ENCODE measurements at regions not wholly inside any gene's neighbourhood (a gene's known extent, or its start where the extent isn't known, plus 50 kb on each side); places are given as distances from the start of the nearest gene placed in this dataset.

GRCh38 chrX:43019021-43019420, 241.1 kb upstream of the PPP1R2C start:
- no peak for DNase-seq

DNA sequence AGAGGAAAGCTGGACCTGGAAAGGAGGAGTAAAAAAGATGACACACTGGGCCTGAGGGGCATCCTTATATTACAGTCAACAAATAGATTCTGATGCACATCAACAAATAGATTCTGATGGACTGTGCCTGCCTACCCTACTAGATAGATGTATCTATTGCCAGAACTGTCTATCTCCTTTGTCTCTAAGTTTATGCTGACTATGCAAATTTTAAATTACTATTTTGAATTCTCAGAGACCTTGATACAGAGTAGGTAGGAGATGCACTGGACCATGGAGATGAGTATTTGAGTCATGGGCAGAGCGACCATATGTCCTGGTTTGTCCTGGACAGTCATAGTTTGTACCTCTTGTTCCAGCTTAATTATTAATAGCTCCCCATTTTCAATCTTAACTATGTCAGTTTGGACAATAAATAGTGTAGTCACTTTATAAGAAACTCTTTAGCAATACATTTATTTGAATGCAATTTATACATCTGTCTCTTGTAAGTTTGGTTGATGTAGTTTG, 247.9 kb upstream of the PPP1R2C start:
- no peak for DNase-seq

DNA sequence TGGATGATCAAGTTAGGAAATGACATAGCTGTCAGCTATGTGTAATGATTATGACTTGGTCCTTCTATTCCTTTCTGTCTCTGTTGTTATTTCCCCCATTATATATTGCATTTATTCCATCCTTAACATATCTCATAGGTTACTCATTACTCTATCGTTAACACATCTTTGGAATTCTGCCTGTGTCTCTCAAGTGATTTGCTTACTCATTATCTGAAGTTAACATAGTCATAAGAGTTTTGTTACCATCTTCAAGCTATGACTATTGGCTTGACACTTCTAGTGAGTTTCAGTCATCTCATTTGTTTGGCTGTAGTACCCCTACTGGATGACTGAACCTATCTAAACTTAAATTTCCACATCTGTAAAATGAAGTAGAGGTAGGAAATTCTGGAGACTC, 286.1 kb upstream of the PPP1R2C start:
- DNase-seq: no peak

- DNase-seq: no peak
Measured at GRCh38 chrX:43065978-43066377, 288.0 kb upstream of the PPP1R2C start.

GRCh38 chrX:43068639-43069038, 290.7 kb upstream of the PPP1R2C start:
- no peak for DNase-seq

DNA sequence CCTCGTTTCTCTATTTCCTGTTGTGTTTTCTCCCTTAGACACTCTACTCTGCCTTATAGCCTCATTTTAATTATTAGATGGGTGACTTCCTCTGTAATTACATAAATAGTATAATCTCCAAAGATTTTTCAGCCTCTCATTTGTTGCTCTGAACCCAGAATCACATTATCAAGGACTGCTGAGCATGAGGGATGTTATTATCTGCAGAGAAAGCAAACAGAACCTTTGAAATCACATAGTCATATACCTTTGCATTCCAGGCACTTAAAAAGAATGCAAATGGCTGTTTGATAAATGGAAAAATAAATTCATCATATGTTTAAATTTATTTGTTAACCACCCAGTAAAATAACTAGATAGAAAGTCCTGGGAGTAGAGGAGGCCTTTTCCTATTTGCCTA, 305.1 kb upstream of the PPP1R2C start:
- no peak for DNase-seq

- DNase-seq: no peak
Measured at GRCh38 chrX:43087830-43088229, 309.9 kb upstream of the PPP1R2C start.

DNA sequence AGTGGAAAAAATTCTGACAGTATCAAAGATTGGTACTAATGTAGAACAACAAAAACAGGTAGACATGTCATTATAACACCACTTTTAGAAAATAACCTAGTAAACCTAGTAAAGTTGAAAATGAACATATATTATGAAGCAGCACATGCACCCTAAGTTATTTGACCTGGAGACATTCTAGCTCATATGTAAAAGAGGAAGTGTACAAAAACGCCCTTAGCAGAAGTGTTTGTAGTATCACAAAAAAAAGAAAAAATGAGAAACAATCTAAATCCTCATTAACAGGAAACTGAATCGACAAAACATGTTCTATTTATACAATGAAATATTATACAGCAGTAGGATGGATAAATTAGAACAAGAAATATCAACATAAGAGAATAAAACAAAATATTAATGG, 318.9 kb upstream of the PPP1R2C start:
- no peak for DNase-seq

DNA sequence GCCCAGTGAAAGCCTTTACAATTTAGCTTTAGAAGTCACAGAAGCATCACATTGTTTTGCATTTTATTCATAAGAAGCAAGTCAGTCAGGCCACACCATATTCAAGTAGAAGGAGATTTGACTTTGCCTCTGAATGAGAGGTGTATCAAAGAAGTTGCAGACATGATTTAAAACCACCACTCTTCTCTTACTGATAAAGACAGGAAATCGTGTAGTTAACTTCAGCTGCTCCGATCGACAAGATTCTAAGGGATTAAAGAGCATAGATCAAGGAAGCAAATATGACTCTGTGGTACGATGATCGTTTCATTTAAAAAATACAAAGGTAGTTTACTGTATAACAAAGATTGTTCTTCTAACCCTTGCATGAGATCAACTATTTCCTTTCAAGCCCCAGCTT, 328.0 kb upstream of the PPP1R2C start:
- no peak for DNase-seq

- no peak for DNase-seq
Measured at GRCh38 chrX:43108828-43109227, 330.9 kb upstream of the PPP1R2C start.

- DNase-seq: no peak
Measured at GRCh38 chrX:43121637-43122036, 343.7 kb upstream of the PPP1R2C start.

DNA sequence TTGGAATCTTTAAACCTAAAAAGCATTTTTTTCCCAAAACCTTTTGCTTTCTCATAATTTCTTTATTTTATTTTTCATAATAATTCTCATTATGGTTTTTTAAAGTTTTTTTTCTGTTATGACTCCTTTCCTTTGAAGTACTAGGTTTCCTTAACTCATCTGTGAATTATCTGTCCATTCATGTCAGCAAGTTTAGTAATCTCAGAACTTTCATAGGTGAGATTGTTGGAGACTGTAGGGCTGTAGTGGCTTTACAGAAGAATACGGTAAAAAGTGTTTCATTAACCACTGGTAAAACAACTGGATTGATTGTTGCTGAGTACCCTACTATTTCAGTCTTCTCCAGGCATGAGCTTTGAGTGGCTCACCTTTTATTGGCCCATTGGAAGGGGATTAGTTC, 361.7 kb upstream of the PPP1R2C start:
- no peak for DNase-seq

DNA sequence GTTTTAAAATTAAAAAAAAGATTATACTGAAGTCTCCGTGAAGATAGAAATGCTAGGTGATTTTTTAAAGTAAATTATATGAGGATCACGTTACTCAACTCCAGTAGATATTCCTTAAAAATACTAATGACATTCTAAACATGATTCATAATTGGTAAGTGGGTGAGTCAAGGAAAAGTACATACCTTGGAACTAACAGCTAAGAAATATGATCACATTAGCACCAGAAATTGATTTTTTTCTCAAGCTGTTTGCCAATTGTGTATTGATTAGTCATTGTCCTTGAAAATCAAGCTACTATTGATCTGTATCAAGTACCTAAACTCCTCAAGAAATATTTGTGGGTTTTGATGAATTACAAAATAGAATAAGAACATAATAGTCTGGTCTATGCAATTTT, 362.6 kb upstream of the PPP1R2C start:
- no peak for DNase-seq

DNA sequence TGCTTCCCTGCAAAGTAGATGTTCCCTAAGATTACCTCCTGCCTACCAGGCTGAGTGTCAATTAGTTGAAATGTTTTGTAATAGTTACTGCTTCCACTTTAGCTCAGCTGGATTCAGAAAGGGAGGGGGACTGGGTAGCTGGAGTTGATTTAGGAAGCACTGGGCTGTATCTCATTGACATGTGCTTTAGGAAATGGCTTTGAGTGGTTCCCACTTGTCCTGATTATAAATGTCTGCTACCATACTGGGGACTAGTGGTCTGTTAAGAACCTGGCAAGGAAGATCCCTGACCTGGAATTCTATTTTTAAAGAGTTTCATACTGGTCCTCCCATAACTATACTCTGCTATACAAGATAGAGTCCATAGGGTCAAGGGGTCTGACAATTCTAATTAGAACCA, 363.9 kb upstream of the PPP1R2C start:
- DNase-seq: no peak

- DNase-seq: no peak
Measured at GRCh38 chrX:43148305-43148704, 370.3 kb upstream of the PPP1R2C start.

DNA sequence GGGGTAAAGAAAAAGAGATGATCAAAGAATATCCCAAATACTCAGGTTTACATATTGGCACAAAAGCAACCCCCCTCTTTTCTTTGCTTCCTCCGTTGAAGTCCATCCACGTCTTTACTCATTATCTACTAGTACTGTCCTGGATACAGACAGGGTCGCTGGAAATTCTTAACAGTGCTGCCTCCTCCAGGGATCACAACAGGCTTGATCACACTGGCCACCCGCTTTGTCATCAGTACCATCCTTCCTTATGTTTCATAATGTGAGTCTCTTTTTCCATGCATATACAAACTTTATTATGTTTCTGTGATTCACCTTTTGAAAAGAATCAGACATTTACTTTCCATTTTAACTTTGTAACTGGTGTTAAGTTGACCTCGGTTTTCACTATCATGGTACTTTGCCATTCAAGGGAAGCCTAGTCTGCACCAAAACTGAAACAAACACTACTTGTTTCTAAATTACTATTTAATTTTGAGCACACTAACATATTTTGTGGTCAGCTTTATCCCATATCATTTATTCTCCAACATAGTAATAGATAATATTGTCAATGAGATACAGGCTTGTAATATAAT, 387.5 kb upstream of the PPP1R2C start:
- no peak for DNase-seq

GRCh38 chrX:43166874-43167273, 388.9 kb upstream of the PPP1R2C start:
- no peak for DNase-seq

DNA sequence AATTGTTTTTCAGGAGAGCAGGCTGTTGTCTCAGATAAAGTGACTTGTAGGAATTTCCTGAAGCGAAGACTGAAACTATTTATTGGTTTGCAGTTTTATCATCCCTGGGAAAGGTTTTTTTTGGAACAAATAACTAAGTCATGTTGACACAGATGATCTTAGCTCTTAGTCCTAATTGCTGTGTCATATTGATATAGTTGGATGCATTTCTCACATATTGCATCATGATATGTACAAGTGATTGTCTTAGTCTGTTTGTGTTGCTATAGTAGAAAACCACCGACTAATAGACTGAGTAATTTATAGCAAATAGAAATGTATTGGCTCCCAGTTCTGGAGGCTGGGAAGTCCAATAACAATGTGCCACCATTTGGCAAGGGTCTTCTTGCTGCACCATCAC, 397.5 kb upstream of the PPP1R2C start:
- no peak for DNase-seq

DNA sequence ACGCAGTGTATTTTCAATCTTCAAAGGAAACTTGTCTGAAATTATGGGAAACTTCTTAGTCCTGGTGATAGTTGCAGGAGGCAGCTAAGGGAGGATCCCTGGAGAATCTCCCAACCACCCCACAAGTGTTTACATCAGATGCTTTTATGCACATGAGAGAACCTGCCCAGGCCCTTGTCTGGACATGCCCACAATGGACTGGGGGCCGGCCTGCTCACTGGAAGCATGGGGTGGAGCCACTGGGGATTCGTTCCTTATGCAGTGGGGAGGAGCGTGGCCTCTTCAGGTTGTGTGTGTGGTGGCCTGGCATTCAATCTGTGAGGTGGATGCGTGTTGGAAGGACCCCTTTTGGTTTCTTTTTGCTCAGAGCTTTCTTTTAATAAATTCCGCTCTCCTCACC, 398.7 kb upstream of the PPP1R2C start:
- no peak for DNase-seq

DNA sequence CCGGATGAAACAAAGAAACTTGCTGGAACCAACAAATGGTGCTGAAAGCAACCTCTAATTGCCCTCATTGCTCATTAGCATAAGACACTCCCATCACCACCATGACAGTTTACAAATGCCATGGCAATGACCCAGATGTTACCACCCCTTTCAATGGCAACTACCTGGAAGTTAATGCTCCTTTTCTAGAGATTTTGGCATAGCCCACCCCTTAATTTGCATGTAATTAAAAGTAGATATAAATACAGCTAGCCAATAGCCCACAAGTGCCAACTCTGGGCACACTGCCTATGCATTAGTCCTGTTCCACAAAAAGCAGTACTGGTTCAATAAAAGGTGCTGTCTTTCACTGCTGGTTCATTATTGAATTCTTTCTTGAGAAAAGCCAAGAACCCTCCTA, 410.3 kb upstream of the PPP1R2C start:
- no peak for DNase-seq

- DNase-seq: no peak
Measured at GRCh38 chrX:43211570-43211969, 433.6 kb upstream of the PPP1R2C start.

GRCh38 chrX:43218198-43218597, 437.9 kb upstream of the MAOA start:
- DNase-seq: no peak

DNA sequence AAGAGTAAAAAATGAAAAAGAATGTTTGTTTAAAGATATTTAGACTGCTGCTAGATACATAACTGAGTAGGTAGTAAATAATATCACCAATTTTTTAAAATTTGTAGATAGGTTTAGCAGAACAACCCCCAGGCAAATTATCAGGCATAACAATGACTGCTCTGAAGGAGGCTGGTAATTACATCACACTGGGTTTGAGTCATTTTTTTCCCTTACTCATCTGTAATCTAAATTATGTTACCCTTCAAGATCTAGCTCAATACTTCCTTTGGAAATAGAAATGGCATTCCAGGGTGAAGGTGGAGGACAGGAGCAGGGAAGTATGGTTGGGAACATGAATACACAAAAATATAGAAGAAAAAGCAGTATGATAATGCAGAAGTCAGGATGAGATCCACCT, 431.6 kb upstream of the MAOA start:
- DNase-seq: no peak

- DNase-seq: no peak
Measured at GRCh38 chrX:43225626-43226328, 430.3 kb upstream of the MAOA start.

DNA sequence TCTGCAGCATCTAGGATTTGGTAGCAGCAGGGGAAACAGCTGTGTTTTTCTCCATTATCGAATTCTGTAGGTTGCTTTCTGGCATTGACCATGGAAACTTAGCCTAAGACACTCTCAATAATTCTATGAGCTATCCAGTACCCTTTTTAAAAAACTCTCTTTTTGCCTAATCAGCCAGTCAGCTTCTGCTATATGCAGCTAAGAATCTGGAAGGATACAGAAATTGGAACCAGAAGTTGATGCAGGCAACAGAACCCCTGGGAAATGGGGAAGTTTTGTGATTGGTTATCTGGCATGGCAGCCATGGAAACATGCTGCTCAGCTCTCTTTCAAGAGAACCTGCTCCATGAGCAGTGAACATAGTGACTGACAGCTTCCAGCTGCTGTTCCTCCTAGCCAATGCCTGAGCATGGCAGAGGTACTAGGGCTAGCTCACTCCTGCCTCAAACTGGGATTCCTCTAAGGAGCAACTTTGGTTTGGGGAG, 417.6 kb upstream of the MAOA start:
- DNase-seq: no peak
